CD4-positive, alpha-beta T cell treated with Interferon gamma for 1 hour (primary cell): ENCODE measurements at regions not wholly inside any gene's neighbourhood (a gene's known extent, or its start where the extent isn't known, plus 50 kb on each side); places are given as distances from the start of the nearest gene placed in this dataset.

Experiments
- DNase-seq: peaks from one replicate; pipeline ENCODE4 v3.0.0-alpha.2; 2020

DNA sequence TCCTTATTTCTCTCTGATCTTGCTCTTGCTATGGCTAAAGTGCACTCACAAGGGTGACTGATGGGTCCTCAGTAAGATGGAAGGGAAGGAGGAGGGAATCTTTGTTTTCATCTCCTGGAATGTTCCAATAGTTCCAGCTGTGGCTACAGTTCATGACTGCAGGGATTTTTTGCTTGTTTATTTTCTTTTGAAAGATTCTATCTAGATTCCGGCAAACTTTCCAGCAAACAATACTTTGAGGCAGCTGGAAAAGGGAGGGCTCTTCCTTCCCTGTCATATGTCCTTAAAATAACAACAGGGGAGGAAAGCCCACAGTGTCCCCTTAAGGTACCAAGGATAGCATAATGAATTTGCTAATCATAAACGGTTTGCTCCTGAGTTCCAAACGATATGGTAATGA, 111.3 kb upstream of the SLC14A2 start:
- no peak for DNase-seq

DNA sequence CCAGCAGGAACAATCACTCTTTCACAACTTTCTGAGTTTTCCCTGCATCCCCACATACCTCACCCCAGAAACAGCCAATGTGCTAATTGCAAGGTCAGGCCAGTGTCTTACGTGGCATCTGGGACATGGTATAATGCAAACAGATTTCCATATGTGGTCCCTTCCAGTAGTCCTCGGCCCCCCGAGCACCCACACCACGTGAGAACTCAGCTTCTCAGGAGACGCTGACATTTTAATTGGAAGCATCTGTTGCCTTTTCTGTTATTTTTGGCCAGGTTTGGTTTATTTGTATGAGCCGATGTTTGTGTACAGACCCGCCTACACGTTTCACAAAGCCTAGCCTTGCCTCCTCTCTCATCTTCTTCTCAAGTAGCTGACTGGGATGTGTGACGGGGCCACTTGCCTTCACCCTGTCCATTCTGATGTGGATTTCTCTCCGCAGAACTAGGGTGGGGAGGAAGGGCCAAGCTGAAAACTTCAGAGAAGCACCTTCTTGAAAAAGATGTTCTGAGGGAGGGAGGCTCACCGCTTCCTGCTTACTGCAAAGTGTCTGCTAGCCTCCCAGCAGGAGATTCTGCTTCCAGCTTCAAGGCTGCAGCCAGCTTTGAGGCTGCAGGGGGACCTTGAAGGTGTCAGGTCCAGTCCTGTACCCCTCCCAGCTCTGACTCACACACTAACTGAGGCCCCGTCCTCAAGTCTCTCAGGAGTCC, 109.6 kb upstream of the SLC14A2 start:
- DNase-seq = no peak

DNA sequence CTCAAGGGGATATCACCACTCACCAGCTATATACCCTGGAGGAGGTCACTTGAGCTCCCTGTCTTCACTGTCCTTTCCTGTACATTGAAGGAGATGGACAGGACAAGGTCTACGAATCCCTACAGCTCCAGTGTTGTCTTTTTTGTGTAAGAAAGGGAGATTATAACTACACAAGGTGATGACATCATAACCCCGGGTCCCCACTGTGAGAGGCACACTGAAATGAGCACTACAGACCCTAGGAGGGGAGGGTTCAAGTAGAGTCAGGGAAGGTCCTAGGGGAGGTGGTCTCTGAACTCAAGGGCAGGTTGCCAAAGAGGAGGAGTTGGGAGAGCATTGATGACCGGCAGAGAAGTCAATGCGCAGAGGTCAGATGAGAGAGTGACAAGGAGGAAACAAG, 108.3 kb upstream of the SLC14A2 start:
- no peak for DNase-seq

DNA sequence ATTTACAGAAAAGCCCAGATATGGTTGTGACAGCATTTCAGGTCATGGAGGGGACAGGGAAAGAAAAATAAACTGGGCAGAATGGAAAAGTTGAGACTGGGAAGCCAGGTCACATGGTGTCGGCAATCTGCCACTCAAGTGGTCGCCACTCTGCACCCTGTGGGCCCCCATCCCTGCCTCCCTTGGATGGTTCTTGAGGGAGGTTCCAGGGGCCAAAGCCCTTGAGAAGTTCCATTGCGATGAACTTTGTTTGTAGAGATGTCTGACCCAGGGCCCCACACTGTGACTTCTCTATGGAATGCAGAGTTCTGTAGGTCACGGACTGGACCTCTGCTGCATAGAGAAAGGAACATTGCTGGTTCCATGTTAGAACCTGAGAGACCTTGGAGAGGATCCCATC, 105.7 kb upstream of the SLC14A2 start:
- no peak for DNase-seq

DNA sequence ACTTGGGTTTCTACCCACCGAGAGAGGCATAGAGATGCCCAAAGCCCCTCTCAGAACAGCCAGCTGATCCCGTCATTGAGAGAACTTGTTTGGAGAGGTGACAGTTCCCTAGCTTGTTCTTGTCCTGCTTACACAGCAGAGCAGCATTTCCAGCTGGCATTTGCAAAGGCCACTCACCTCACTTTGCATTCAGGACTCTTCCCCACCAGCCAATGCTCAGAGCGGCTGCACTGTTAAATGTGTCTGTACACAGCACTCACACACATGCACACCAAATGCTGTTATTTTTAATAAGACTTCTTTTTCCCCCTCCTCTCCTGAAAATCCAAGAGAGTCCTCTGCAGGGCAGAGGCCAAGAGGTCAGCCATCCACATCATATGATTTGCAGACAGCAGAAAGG, 104.6 kb upstream of the SLC14A2 start:
- DNase-seq = no peak

DNA sequence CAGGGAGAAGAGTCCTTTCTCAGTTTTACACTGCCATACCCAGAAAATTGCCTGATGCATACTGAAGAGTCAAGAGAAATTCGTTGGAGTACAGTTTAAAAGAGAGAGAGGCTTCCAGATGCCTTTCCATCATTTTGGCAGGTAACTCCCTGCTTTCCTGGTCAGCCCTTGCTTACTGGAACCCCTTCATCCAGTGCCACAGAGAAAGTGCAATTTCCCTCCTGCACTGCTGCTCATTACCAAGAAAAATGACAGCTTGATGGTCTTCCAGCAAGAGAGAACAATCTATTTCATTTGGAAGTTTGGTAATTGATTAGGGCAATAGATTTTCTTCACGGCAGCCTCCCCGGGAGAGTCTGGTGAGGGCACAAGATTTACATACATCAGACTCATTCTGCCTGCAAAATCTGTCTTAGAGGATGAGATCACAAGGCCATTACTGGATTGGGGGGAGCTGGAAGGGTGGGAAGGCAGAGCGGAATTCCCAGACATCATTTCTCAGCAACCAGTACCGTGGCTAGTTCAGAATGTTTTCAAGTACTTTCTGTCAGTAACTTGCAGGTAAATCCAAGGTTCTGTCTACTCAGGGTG, 102.8 kb upstream of the SLC14A2 start:
- DNase-seq = no peak

DNA sequence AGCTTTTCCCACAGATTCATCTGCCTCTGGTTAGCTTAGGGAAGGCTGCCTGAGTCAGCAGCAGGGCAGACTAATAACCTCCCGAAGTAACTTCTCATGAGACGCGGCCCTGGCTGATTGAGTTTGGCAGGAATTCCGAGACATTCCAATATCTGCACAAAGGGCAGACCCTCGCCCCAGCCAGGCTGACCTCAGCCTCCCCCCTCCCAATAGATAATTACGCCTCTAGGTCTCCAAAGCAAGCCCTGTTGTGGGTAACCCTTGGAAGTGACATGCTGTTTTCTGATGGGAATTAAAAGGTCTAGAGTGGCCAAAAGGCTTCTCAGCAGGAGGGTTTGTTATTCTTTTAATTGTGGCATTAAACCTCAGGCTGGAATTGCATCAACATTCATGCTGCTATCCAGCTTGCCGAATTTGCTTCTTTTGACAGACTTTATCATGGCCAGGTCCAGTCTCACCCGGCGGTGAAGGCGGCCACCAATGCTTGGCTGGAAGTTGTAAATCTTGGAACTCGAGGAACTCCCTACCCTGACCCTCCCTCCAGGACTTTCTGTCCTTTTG, 98.0 kb upstream of the SLC14A2 start:
- DNase-seq = no peak

DNA sequence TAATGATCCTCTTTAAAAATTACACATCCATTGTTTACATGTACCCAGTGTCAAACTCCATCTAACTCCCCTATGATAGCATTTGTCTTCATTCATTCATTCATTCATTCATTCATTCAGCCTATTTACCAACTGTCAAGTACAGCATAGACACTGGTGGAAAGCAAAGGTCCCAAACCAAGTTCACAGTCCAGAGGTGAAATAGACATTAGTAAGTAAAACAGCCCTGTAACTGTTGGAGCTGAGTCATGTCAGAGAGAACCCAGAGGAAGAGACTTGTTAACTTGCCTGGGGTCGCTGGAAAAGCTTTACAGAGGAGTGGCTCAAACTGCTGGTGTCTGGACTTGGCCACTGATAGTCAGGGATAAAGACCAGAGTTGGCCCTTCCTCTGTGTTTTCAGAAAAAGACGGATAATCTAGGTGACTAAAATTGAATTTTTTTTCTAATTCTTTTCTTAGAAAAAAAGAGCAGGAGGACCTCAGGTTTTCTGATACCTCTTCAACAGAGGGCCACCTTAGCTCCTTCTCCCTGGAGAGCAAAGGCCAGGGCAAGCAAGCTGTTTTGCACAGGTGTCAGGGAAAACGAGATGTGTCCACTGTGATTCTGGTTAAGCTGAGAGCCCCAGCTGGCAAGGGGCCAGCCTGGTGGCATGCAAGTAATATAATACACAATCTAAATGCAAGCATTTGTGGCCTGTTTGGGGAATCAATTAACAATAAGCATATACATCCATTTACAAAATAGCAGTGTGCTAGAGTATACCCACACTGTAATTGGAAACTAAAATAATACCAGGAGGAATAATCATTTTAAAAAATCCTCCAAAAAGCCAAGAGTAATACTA, 96.7 kb upstream of the SLC14A2 start:
- no peak for DNase-seq

DNA sequence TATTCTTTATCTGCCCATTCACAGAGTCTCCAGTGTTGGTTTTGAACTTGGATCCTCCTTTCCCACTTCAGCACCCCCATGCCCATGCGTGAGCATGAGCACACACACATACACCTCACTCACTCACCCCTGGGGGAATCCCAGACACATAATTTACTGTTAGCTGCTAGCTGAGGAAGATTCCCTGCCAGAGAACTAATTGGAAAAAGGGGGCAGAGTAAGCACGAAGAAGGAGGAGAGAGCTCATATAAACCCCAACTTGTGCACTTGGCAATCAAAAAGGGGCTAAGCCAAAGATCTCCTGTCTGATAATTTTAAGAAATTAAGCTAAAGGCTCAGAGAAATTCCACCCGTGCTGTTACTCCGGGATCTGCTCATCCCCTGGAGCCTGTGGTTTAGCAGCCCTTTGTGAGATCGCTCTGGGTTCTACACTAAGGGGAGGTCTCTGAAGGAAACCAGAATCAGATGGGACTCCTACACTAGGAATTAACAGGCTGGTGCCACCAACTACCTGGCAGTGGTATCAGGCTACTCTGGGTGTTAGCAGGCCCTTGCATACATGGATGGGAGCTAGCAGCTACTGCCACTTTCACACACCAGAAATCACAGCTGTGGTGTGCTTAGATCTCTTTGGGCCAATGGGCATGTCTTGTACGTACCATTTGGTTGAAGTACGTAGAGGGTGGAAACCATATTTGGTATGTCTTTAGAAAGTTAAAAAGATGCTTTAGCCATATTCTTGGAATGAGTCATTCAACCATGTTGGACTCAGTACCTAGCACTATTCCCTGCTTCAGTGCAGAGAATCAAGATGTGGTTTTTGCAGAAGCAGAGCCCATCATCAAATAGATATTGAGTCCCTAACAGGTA, 95.6 kb upstream of the SLC14A2 start:
- DNase-seq = no peak

DNA sequence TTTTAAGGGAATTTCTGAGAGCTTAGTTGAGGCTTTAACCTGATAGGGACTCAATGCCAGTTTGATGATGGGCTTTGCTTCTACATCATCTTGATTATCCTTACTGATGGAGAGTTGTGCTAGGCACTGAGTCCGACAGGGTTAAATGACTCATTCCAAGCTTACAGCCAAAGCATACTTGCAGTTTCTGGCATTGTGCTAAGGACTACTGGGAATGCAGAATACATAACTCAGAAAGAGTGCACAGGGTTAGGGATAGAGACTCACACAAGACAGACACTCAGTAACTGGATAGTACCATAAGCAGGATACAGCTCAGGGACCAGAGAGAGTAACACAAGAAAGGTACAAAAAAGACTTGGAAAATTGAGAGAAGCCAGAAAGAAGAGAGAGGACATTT, 94.1 kb upstream of the SLC14A2 start:
- no peak for DNase-seq

DNA sequence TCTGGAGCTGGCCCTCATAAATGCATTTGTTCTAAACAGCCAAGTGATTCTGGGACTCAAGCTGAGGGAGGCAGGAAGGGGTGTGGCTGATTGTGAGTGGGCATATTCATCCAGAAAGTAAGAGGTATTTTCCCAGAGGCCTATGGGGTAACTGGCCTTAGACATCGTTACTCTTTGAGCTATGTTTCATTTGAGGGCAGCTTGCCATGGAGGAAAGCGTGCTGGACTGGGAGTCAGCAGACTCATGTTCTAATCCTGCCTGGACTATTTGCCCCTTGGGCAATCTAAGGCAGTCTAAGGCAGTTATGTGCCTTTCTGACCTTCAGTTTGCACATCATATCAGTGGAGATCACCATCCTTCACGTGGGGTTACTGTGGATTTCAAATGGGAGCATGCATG, 93.5 kb upstream of the SLC14A2 start:
- DNase-seq = no peak

DNA sequence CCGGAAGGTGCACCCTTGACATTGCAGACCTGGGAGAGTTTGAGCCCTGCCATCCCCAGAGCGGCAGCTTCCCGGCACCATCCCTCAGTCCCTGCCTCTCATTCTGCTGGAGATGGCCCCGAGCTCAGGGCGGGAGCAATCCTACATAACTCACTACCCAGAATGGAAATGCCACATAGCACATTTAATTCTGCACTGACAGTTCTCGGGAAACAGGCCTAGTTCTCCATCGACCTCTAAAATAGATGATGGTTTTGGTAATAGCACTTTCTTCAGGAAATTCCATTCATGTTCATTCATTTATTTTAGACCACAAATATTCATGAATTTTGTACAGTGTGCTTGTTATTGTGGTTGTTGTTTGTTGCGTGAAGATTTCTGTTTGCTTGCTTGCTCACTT, 92.9 kb upstream of the SLC14A2 start:
- no peak for DNase-seq

DNA sequence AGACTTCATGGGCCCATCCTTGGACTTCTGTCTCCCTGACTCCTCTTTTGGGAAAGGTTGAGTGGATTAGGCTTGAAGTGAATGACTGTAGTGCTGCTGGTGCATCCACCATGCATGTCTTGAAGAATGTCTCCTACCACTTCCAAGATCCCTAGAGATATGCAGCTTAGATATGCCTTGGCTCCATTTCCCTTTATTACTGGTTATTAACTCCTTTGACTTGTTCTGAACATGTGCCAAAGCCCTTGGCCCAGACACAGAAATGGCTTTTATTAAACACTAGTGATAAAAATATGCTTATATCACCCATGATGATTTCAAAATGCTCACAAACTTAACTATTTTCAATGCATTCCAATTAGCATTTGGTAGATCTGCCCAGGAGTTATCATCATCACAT, 90.0 kb upstream of the SLC14A2 start:
- DNase-seq = no peak

DNA sequence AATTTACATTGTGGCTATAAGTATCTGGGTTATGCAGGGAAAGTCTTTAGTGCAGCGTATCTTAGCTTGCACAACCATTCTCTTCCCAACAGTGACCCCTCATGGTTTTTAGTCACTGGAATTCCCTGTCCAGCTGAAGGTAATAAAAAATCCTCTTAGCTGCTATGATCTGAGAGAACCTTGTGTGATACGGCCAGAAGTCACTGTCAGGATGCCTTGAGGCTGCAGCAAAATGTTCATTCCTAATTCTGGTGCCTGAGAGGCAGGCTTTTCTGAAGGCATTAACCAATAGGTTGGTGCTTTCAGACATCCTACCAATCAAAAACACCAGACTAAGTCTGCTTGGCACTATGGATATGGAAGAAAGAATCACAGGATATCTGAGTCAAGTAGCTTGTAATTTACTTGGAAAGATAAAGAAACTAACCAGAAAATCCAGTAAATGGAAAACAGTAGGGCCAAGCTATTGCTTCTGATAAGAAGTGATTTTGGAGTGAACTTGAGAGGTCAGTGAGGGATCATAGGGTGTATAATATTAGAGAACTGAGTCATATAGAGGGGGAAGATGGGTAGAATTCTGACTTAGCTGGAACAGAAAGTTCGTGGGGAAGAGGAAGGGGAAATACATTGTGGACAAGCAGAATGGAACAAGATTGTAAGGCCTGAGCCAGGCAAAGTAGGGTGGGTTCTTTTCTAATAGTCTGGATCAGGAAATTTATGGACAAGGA, 89.0 kb upstream of the SLC14A2 start:
- DNase-seq = no peak

DNA sequence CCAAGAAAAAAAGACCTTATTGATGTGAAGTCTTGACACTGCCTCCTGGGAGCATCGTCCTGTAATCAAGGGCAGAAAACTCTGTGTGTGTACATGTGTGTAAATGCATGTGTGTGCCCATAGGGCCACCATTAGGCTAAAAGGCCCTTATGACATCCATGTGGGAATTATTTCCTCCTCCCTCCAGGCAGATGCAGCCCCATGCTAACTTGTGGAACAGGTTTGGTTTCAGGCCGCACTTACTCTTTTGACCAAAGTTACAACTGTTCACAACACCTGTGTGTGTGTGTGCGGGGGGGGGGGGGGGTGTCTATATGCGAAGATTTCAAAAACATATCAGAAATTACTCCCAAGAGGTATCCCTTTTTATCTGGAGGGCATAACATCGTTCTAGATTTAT, 87.4 kb upstream of the SLC14A2 start:
- no peak for DNase-seq

DNA sequence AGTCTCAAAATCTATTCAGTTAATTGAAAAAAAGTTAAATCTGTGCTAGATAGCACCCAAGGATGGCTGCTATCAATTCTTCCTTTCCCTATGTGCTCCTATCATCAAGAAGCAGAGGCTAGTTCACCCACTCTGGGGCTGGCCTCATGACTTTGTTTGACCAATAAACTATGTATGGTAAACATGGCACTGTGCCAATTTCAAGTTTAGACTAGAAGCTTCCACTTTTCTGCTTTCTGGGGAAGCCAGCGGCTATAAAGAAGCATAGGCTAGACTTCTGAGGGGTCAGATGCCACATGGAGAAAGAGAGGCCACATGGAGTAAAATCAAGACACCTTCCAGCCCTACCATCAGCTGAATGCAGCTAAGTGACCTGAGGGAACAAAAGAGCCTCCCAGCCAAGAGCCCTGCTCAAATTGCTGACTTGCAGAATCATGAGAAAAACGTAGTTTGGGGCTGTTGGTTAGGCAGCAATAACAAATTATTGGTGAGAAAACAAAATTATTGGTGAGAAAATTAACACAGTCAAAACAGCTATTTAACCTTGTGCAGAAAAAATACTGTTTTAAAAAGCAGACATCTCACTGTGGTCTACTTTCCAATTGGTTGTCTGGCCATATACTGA, 86.5 kb upstream of the SLC14A2 start:
- DNase-seq = no peak

DNA sequence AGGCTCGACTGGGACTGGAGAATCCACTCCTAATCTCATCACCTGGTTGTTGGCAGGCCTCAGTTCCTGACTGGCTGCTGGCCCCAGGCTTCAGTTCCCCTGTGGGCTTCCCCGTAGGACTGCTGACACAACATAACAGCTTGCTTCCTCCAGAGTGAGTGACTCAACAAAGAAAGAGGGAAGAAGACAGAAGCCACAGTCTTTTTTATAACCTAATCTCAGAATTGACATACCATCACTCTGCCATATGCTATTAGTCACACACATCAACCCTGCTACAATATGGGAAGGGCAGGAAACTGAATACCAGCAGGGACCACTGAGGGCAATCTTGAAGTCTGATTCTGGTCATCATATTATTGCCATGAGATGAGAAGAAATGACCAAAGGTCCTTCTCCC, 76.8 kb upstream of the SLC14A2 start:
- DNase-seq = no peak

DNA sequence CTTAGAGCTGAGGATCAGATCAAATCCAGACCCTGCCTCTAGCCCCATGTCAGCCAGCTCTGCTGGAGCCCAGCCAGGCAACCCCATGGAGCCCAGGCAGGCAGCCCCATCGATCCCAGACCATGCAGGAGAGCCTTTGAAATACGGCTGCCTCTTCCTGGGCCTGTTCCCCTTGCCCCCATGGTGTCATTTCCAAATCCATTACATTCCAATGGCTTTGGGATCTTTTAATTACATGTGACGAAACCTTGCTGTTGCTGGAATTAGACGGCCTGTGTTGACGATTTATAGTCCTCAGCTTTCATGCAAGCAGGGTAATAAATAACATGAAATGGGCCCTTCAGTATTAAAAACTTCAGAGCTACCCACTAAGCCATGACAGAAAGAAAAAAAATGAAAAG, 75.8 kb upstream of the SLC14A2 start:
- no peak for DNase-seq

DNA sequence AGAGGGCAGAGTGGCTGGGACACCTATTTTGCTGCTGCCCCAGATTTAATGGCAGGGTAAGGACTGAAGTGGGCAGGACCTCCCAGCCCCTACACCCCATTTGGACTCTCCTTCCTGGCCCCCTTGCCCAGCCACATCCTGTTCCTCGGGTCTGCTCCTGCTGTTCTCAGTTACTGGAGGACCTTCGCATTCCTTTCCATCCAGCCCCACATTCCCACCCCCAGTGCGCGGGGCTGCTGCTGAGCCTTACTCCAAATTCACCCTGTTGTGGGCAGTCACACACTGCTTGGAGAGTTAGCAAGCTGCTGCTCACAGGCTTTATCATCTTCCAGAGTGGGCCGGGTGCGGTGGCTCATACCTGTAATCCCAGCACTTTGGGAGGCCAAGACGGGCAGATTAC, 75.2 kb upstream of the SLC14A2 start:
- no peak for DNase-seq

DNA sequence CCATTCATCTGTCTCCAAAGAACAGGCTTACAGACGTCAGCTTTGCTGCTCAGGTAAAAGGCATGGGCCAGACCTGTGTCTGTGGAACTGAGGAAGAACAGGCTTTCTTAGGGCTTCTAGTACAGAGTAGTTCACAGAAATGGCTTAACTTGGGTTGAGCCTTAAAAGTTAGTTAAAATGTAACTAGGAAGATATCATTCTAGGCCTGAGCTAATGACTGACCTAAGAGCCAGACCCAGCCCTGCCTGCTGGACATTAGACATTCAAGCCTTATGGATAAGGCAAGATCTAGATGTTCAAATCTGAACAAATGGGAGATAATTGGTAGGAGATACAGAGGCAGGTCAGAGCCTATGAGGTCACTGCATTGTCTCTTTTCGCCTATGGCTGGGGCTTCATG, 73.9 kb upstream of the SLC14A2 start:
- DNase-seq = no peak

DNA sequence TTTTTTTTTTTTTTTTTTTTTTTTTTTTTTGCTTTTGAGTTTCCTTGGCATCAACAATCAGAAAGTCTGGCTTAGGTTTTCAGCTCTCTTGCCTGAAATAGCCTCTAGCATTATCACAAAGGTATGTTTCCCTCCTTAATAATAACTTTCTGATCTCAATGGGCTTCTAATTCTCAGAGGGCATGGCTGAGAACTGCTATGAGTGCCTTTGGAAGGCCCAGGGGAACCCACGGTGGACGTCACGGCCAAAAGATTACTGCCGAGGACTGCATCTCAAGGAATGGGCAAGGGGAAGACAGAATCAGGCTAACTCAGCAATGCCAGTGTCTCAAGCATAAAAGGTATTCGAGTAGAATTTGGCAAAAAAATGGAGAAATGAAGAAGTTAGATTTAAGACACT, 73.2 kb upstream of the SLC14A2 start:
- no peak for DNase-seq

DNA sequence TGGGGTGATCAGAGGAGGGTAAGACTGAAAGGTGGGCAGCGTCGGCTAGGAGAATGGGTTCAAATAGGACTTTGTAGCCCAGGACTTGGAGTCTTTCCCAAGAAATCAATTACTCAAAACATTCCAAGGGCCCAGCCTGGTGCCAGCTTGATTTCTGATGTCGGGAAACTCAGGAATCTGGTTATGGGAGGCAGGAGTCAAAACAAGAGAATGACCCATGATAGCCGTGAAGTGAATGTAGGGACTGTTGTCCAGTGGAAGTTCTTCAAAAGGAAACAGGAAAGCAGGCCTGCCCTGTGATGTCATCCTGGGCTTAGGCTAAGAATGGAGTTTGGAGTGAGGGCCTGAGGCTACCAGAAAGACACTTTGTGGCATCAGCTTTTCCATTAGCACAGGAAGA, 67.4 kb upstream of the SLC14A2 start:
- no peak for DNase-seq
